Naive thymus-derived CD8-positive, alpha-beta T cell (primary cell): ENCODE measurements at regions not wholly inside any gene's neighbourhood (a gene's known extent, or its start where the extent isn't known, plus 50 kb on each side); places are given as distances from the start of the nearest gene placed in this dataset.

ENCODE experiments used
- ATAC-seq, 2 donors: fragments of 150-1000 bp; cut with Tn5 transposase in 1 of 2; sonication (Bioruptor Pico), chemical (Tn5 transposase) in 1 of 2; 1 replicate in 1 of 2; 2 replicates in 1 of 2; pipeline ENCODE4 v1.10.0; 2021; ENCODE audit warnings: mild to moderate bottlenecking in 2 of 2, moderate library complexity in 2 of 2
- POLR2A ChIA-PET: fragments of 350-600 bp; sonication (Branson Sonifier 250); formaldehyde crosslinking; loops from one replicate; lab custom pipeline; 2021; ENCODE audit warnings: antibody characterized with exemption; lab: Charles Lee
- DNase-seq, 10 donors: peaks; one replicate each; pipeline versions ENCODE4 v3.0.0 to v3.0.0-alpha.2; 2020 to 2022
- H3K27ac Mint-ChIP-seq, 10 donors: one replicate each; pipeline ENCODE4 v1.8.0; 2020 to 2022; ENCODE audit warnings: mild to moderate bottlenecking in 10 of 10, mixed read lengths in 10 of 10, moderate library complexity in 4 of 10, inconsistent platforms in 1 of 10
- H3K27me3 Mint-ChIP-seq, 5 donors: one replicate each; pipeline ENCODE4 v1.8.0; 2021 to 2022; ENCODE audit warnings: mixed read lengths in 5 of 5
- H3K36me3 Mint-ChIP-seq, 3 donors: one replicate each; pipeline ENCODE4 v1.8.0; 2020 to 2022; ENCODE audit warnings: mixed read lengths in 3 of 3, mild to moderate bottlenecking in 2 of 3, inconsistent platforms in 1 of 3
- H3K4me1 Mint-ChIP-seq, 4 donors: one replicate each; pipeline ENCODE4 v1.8.0; 2021 to 2022; ENCODE audit warnings: mixed read lengths in 4 of 4
- H3K4me3 Mint-ChIP-seq, 10 donors: one replicate each; pipeline ENCODE4 v1.8.0; 2020 to 2022; ENCODE audit warnings: mild to moderate bottlenecking in 10 of 10, mixed read lengths in 10 of 10, moderate library complexity in 6 of 10, inconsistent platforms in 1 of 10
- H3K9me3 Mint-ChIP-seq, 9 donors: one replicate each; pipeline ENCODE4 v1.8.0; 2020 to 2022; ENCODE audit warnings: mixed read lengths in 9 of 9, mild to moderate bottlenecking in 3 of 9, inconsistent platforms in 1 of 9, moderate library complexity in 1 of 9

GRCh38 chr1:204736836-204737235 lies 51.3 kb upstream of the LRRN2 start:
- Mint-ChIP-seq H3K9me3 (peaks cover 6 to 35% (median 17%) of the 10 kb centered on the region in 9 donors), H3K27me3 (peaks cover 2 to 21% (median 10%) of the 10 kb centered on the region in 5 donors), H3K4me3 (no peak overlapping the region), H3K27ac (peak overlapping the region in 1 of 10 donors; percentile 23), H3K36me3 (peaks cover 0 to 20% (median 0%) of the 10 kb centered on the region in 3 donors), H3K4me1 (peaks cover 0 to 1% (median 0%) of the 10 kb centered on the region in 4 donors)
- no peak for DNase-seq
- ATAC-seq = no peak
- POLR2A ChIA-PET = no interaction called here

DNA sequence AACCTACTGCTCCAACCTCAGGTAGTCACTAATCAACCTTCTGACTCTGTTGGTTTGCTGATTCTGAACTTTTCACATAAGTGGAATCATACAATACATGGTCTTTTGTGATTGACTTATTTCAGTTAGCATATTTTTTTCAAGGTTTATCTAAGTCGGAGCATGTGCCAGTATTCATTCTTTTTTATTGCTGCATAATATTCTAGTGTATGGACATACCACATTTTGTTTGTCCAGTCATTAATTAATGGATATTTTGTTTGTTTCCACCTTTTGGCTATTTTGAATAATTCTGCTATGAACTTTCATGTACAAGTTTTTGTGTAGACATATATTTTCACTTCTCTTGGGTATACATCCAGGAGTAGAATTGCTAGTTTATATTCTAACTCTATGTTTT lies 53.0 kb upstream of the LRRN2 start:
- H3K4me1 Mint-ChIP-seq = peaks cover 0 to 1% (median 0%) of the 10 kb centered on the region in 4 donors
- peaks cover 6 to 37% (median 13%) of the 10 kb centered on the region in 5 donors for H3K27me3 Mint-ChIP-seq
- POLR2A ChIA-PET = no interaction called here
- no peak overlapping the region for H3K4me3 Mint-ChIP-seq
- peaks cover 6 to 35% (median 17%) of the 10 kb centered on the region in 9 donors for H3K9me3 Mint-ChIP-seq
- H3K27ac Mint-ChIP-seq = no peak overlapping the region
- ATAC-seq (no peak), DNase-seq (no peak)
- peaks cover 0 to 20% (median 0%) of the 10 kb centered on the region in 3 donors for H3K36me3 Mint-ChIP-seq

GRCh38 chr1:204740354-204740753 lies 54.8 kb upstream of the LRRN2 start:
- Mint-ChIP-seq H3K9me3 (peaks cover 6 to 35% (median 17%) of the 10 kb centered on the region in 9 donors), H3K4me3 (no peak overlapping the region), H3K27me3 (peaks cover 13 to 34% (median 15%) of the 10 kb centered on the region in 5 donors), H3K36me3 (peaks cover 0 to 20% (median 0%) of the 10 kb centered on the region in 3 donors), H3K4me1 (peaks cover 0 to 1% (median 0%) of the 10 kb centered on the region in 4 donors), H3K27ac (no peak overlapping the region)
- POLR2A ChIA-PET = no interaction called here
- ATAC-seq (no peak), DNase-seq (no peak)

DNA sequence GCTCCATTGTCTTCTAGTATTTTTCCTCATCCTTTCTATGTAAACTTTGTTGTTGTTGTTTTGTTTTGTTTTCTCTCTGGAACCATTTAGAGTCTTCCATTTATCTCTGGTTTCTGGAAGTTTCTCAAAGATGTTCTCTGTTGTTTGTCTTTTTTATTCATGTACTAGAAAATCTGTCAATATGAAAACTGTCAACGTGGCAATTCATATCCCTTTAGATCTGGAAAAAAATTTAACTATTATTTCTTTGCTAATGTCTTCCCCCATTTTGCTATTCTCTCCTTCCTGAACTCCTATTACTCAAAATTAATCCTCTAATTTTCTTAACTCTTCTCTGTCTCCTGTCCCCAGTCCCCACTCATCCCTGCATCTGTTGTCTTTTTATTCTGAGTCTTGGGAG lies 55.9 kb upstream of the LRRN2 start:
- Mint-ChIP-seq H3K36me3 (peaks cover 0 to 20% (median 0%) of the 10 kb centered on the region in 3 donors), H3K27ac (no peak overlapping the region), H3K27me3 (peaks cover 13 to 34% (median 15%) of the 10 kb centered on the region in 5 donors), H3K4me3 (no peak overlapping the region), H3K4me1 (peaks cover 0 to 1% (median 0%) of the 10 kb centered on the region in 4 donors), H3K9me3 (peaks cover 6 to 35% (median 17%) of the 10 kb centered on the region in 9 donors)
- DNase-seq = no peak
- no peak for ATAC-seq
- POLR2A ChIA-PET = no interaction called here

DNA sequence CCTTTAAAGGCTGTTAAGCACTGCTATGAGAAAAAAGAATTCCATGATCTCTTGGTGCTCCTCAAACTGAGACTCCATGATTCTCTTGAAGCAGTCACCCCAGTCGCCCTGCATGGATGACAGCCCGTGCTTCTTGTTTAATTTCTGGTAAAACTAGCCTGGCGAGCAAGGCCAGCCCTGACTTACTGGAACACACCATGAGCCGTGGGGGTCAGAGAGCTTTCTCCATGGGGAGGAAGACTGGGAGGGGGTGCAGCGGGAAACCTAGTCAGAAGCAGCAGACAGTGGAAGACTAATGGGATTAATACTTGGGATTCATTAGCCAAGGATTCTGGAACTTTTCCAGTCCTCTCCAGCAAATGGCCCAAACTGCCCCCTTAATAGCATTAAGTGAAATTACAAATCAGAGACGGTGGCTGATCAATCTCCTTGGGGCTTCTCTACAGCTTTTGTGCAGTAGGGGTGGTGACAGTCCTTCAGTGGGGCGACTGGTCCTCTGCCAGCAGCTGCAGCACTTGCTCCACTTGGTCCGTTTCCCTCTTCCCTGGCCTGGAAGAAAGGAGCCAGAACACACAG lies 57.2 kb upstream of the LRRN2 start:
- H3K27ac Mint-ChIP-seq = no peak overlapping the region

GRCh38 chr1:204744107-204744779 lies 58.7 kb upstream of the LRRN2 start:
- Mint-ChIP-seq H3K27ac (no peak overlapping the region), H3K36me3 (peaks cover 0 to under 1% (median 0%) of the 10 kb centered on the region in 3 donors), H3K27me3 (peaks cover 11 to 32% (median 13%) of the 10 kb centered on the region in 5 donors), H3K9me3 (peaks cover 0 to 8% (median 0%) of the 10 kb centered on the region in 9 donors), H3K4me1 (peaks cover 0 to 2% (median under 1%) of the 10 kb centered on the region in 4 donors), H3K4me3 (no peak overlapping the region)
- POLR2A ChIA-PET = interaction anchor here (1.1 kb wide), 1 partner anchor 59 kb away, joined by 3 read pairs; no protein-coding TSS in a partner anchor
- DNase-seq = no peak
- no peak for ATAC-seq

More for the DNA sequence above, 57.2 kb upstream of the LRRN2 start:
- Mint-ChIP-seq H3K9me3 (peaks cover 4 to 23% (median 9%) of the 10 kb centered on the region in 9 donors), H3K4me1 (peaks cover 0 to 2% (median under 1%) of the 10 kb centered on the region in 4 donors), H3K36me3 (peaks cover 0 to 12% (median 0%) of the 10 kb centered on the region in 3 donors), H3K4me3 (no peak overlapping the region), H3K27me3 (peaks cover 11 to 32% (median 14%) of the 10 kb centered on the region in 5 donors)
- no peak for ATAC-seq
- no peak for DNase-seq
- POLR2A ChIA-PET = no interaction called here

- Mint-ChIP-seq H3K27ac (no peak overlapping the region), H3K27me3 (peaks cover 4 to 21% (median 13%) of the 10 kb centered on the region in 5 donors), H3K4me1 (peaks cover 0 to 2% (median under 1%) of the 10 kb centered on the region in 4 donors), H3K9me3 (no peaks in the 10 kb centered on the region), H3K36me3 (no peaks in the 10 kb centered on the region), H3K4me3 (no peak overlapping the region)
- ATAC-seq (peak; percentile 57 to 69), DNase-seq (peak; percentile 10 to 71 (median 44))
- POLR2A ChIA-PET = no interaction called here
These were observed 61.4 kb upstream of the LRRN2 start for GRCh38 chr1:204746838-204747442.

GRCh38 chr1:204751480-204751879 lies 65.9 kb upstream of the LRRN2 start:
- DNase-seq (no peak), ATAC-seq (no peak)
- Mint-ChIP-seq H3K4me3 (no peak overlapping the region), H3K27ac (peak overlapping the region in 1 of 10 donors; percentile 37), H3K36me3 (no peaks in the 10 kb centered on the region), H3K27me3 (peaks cover 3 to 8% (median 6%) of the 10 kb centered on the region in 5 donors), H3K4me1 (peaks cover 0 to 2% (median under 1%) of the 10 kb centered on the region in 4 donors), H3K9me3 (no peaks in the 10 kb centered on the region)
- POLR2A ChIA-PET = no interaction called here

DNA sequence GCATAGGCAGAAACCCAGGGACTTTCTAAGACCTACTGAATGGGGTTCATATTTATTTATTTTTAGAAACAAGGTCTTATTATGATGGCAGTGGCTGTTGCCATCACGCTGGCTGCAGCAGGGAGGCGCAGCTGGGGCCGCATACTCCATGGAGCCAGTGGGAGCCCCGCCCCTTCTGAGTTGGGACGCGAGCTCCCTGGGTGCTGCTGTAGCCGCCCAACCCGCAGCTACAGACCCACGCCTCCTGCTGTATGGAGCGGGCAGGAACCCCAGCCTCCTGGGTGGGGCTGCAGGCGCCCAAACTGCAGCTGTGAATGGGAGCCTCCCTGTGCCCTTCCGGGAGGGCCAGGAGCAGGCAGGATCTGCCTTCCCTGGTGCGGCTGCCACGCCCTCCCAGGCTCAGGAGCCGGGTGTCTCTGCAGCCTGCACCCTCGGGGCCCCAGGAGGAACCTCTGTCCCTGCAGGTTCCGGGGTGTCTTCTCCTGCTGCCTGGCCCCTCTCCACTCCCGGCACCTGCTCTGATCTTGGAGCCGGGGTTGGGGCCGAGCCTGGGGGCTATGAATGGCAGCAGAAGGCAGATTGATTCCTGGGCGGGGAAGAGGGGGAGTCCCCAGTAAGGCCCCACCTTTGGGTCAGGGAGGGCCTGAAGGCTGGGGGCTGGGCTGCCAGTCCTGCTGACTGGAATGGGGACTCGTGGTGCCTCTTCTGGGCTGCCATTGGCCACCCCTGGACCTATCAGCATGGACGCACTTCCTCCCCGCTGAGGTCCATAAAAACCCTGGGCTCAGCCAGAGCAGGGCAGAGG lies 66.5 kb upstream of the LRRN2 start:
- Mint-ChIP-seq H3K27ac (no peak overlapping the region), H3K4me1 (no peaks in the 10 kb centered on the region), H3K9me3 (no peaks in the 10 kb centered on the region), H3K4me3 (no peak overlapping the region), H3K27me3 (peaks cover 3 to 11% (median 6%) of the 10 kb centered on the region in 5 donors), H3K36me3 (no peaks in the 10 kb centered on the region)
- ATAC-seq (no peak), DNase-seq (no peak)
- POLR2A ChIA-PET = no interaction called here

- Mint-ChIP-seq H3K27ac (no peak overlapping the region), H3K27me3 (peaks cover 3 to 11% (median 6%) of the 10 kb centered on the region in 5 donors)
These were observed 67.1 kb upstream of the LRRN2 start for GRCh38 chr1:204752688-204753040.

DNA sequence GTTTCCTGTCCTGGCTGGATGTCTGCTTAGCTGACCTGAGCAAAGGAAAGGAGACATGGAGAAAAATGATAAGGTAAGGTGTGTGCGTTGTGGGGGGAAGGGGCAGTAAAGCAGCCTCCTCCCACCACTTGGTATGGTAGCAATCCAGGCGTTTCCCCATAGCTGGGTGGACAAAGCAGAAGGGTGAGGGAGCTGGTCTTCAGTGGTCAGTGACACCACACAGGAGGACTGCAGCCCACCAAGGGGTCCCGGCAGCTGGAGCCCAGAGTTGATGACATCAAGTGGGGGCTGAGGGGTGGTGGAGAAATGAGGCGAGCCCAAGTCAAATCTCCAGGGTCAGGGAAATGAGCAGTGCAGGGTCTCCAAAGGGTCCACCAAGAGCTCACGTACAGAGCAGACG lies 69.3 kb upstream of the LRRN2 start:
- no peak overlapping the region for H3K27ac Mint-ChIP-seq

More at GRCh38 chr1:204752688-204753040, 67.1 kb upstream of the LRRN2 start:
- ATAC-seq (no peak), DNase-seq (no peak)
- Mint-ChIP-seq H3K9me3 (no peaks in the 10 kb centered on the region), H3K4me3 (no peak overlapping the region), H3K4me1 (no peaks in the 10 kb centered on the region), H3K36me3 (no peaks in the 10 kb centered on the region)
- POLR2A ChIA-PET = no interaction called here

DNA sequence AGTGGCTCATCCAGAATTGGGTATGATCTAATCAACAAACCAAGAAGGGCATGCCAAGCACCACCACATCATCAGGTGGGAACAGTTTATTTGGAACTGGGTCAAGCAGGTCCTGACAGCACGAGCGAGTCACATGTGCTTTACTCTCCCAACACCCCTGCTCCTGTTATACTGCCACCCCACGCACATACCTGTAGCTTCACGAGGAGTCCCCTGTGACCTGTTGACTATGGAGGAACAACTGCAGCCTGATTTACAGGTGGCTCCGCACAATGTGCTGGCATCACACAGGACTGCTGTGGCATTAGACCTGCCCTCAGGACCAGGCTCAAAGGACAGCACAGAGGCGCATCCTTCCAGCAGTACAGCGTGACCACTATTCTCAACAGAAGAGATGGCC lies 70.8 kb upstream of the LRRN2 start:
- DNase-seq (no peak), ATAC-seq (no peak)
- Mint-ChIP-seq H3K4me1 (no peaks in the 10 kb centered on the region), H3K9me3 (no peaks in the 10 kb centered on the region), H3K36me3 (no peaks in the 10 kb centered on the region), H3K4me3 (no peak overlapping the region), H3K27me3 (peaks cover 3 to 12% (median 6%) of the 10 kb centered on the region in 5 donors), H3K27ac (no peak overlapping the region)
- POLR2A ChIA-PET = no interaction called here

More for the DNA sequence above, 69.3 kb upstream of the LRRN2 start:
- ATAC-seq (no peak), DNase-seq (no peak)
- Mint-ChIP-seq H3K4me1 (no peaks in the 10 kb centered on the region), H3K36me3 (no peaks in the 10 kb centered on the region), H3K9me3 (no peaks in the 10 kb centered on the region), H3K4me3 (no peak overlapping the region), H3K27me3 (peaks cover 3 to 11% (median 6%) of the 10 kb centered on the region in 5 donors)
- POLR2A ChIA-PET = no interaction called here
